SK-N-SH (cell line): ENCODE measurements at regions not wholly inside any gene's neighbourhood (a gene's known extent, or its start where the extent isn't known, plus 50 kb on each side); places are given as distances from the start of the nearest gene placed in this dataset.

Experiments
- CTCF ChIA-PET: fragments of 300-600, 350-600 bp; formaldehyde crosslinking; extraction: SDS; loops from one replicate; lab custom pipeline; 2021; lab: Yijun Ruan, JAX
- POLR2A ChIA-PET: fragments of 350-600 bp; sonication (Branson Sonifier 250); formaldehyde crosslinking; extraction: SDS; loops from one replicate; lab custom pipeline; 2020; ENCODE audit warnings: antibody characterized with exemption, inconsistent platforms; lab: Yijun Ruan, JAX
- DNase-seq: peaks from one replicate; pipeline ENCODE4 v3.0.0; 2012
- H2AFZ ChIP-seq: fragments of 200-600 bp; sonication (generic); 2 replicates; pipeline ENCODE4 v1.8.1; 2016; ENCODE audit warnings: antibody characterized with exemption, mild to moderate bottlenecking, low read depth
- H3F3A ChIP-seq: fragments of 200-600 bp; sonication (generic); replicated peaks from 2 replicates; pipeline ENCODE3; 2016; ENCODE audit warnings: antibody characterized with exemption, mild to moderate bottlenecking; ENCODE audit not compliant: insufficient read depth
- H3K27ac ChIP-seq, 2 experiments: fragments of 200-500 bp in 1 of 2; fragments of 200-600 bp in 1 of 2; sonication (Bioruptor generic) in 1 of 2; sonication (generic), shearing (Covaris generic) in 1 of 2; 2 replicates each; pipeline versions ENCODE4 v1.5.1 to v1.6.1; 2014 to 2016; ENCODE audit warnings: low read depth in 2 of 2, inconsistent platforms in 1 of 2, low read length in 1 of 2, mild to moderate bottlenecking in 1 of 2, mixed read lengths in 1 of 2
- H3K27me3 ChIP-seq: fragments of 200-600 bp; sonication (generic), shearing (Covaris generic); 2 replicates; pipeline ENCODE4 v1.6.1; 2016; ENCODE audit warnings: mixed run types; ENCODE audit not compliant: insufficient read depth
- H3K36me3 ChIP-seq, 2 experiments: fragments of 200-500 bp in 1 of 2; fragments of 200-600 bp in 1 of 2; sonication (Bioruptor generic) in 1 of 2; sonication (generic) in 1 of 2; replicated peaks in 1 of 2; 2 replicates each; pipeline versions ENCODE3 to v1.5.1; 2014 to 2016; ENCODE audit warnings: low read length in 1 of 2, mild to moderate bottlenecking in 1 of 2; ENCODE audit not compliant: insufficient read depth in 2 of 2, control insufficient read depth in 1 of 2
- H3K4me1 ChIP-seq, 2 experiments: fragments of 200-500 bp in 1 of 2; fragments of 200-600 bp in 1 of 2; sonication (Bioruptor generic) in 1 of 2; sonication (generic), shearing (Covaris generic) in 1 of 2; 2 replicates each; pipeline versions ENCODE4 v1.5.1 to v1.6.1; 2014 to 2016; ENCODE audit warnings: low read depth in 1 of 2, low read length in 1 of 2, mixed run types in 1 of 2; ENCODE audit not compliant: insufficient read depth in 2 of 2, control insufficient read depth in 1 of 2
- H3K4me2 ChIP-seq: fragments of 200-600 bp; sonication (generic), shearing (Covaris generic); 2 replicates; pipeline ENCODE4 v1.6.1; 2017; ENCODE audit warnings: mixed run types
- H3K4me3 ChIP-seq, 2 experiments: fragments of 200-500 bp in 1 of 2; fragments of 200-600 bp in 1 of 2; sonication (Bioruptor generic) in 1 of 2; sonication (generic), shearing (Covaris generic) in 1 of 2; 2 replicates each; pipeline versions ENCODE4 v1.5.1 to v1.8.1; 2014 to 2016; ENCODE audit warnings: low read depth in 2 of 2, inconsistent platforms in 1 of 2, low read length in 1 of 2, mild to moderate bottlenecking in 1 of 2, mixed read lengths in 1 of 2, moderate library complexity in 1 of 2
- H3K79me2 ChIP-seq: fragments of 200-600 bp; sonication (generic); 2 replicates; pipeline ENCODE4 v1.8.1; 2017; ENCODE audit warnings: mild to moderate bottlenecking; ENCODE audit not compliant: insufficient read depth
- H3K9ac ChIP-seq: fragments of 200-600 bp; sonication (generic); 2 replicates; pipeline ENCODE4 v1.6.1; 2017; ENCODE audit warnings: mixed run types
- H3K9me2 ChIP-seq: fragments of 200-600 bp; sonication (generic); 2 replicates; pipeline ENCODE4 v1.6.1; 2017; ENCODE audit warnings: mixed run types
- H3K9me3 ChIP-seq: fragments of 200-600 bp; sonication (generic); 2 replicates; pipeline ENCODE4 v1.6.1; 2017; ENCODE audit warnings: mixed run types, mild to moderate bottlenecking, moderate library complexity
- H4K20me1 ChIP-seq: fragments of 200-600 bp; sonication (generic); 2 replicates; pipeline ENCODE4 v1.6.1; 2017; ENCODE audit warnings: mild to moderate bottlenecking, mixed run types; ENCODE audit not compliant: insufficient read depth
- CHD2 ChIP-seq: fragments of 150-350 bp; IDR thresholded peaks from 2 replicates; pipeline ENCODE4 v1.6.1; 2018; ENCODE audit warnings: low read length; ENCODE audit not compliant: partially characterized antibody
- CTCF ChIP-seq: fragments of 200-600 bp; sonication (generic); IDR thresholded peaks from 2 replicates; pipeline ENCODE4 v1.6.1; 2017; ENCODE audit warnings: antibody characterized with exemption, mild to moderate bottlenecking, moderate library complexity
- EP300 ChIP-seq, 2 experiments: IDR thresholded peaks; 2 replicates each; pipeline versions ENCODE4 v1.4.0 to v1.6.1; 2012; ENCODE audit warnings: borderline replicate concordance in 1 of 2, low read depth in 1 of 2, low read length in 1 of 2
- FOXM1 ChIP-seq: IDR thresholded peaks from 2 replicates; pipeline ENCODE4 v1.4.0; 2012; ENCODE audit warnings: low read depth, mild to moderate bottlenecking
- IRF3 ChIP-seq: fragments of 150-350 bp; IDR thresholded peaks from 2 replicates; pipeline ENCODE4 v1.6.1; 2016; ENCODE audit warnings: mild to moderate bottlenecking, low read depth, low read length
- JUND ChIP-seq: IDR thresholded peaks from 2 replicates; pipeline ENCODE4 v1.4.0; 2012
- MAX ChIP-seq: IDR thresholded peaks from 2 replicates; pipeline ENCODE4 v1.4.0; 2012; ENCODE audit warnings: low read depth
- MXI1 ChIP-seq: IDR thresholded peaks from 2 replicates; pipeline ENCODE4 v1.6.1; 2012; ENCODE audit warnings: mild to moderate bottlenecking, low read depth, low read length, improper control_type of control experiment
- POLR2AphosphoS5 ChIP-seq: IDR thresholded peaks from 2 replicates; pipeline ENCODE4 v1.6.1; 2012; ENCODE audit warnings: low read depth, low read length
- RCOR1 ChIP-seq: fragments of 150-350 bp; IDR thresholded peaks from 2 replicates; pipeline ENCODE4 v1.6.1; 2017; ENCODE audit warnings: antibody characterized with exemption, low read length
- REST ChIP-seq: IDR thresholded peaks from 2 replicates; pipeline ENCODE4 v1.6.1; 2012; ENCODE audit warnings: mild to moderate bottlenecking, low read depth, low read length, moderate library complexity
- RFX5 ChIP-seq: IDR thresholded peaks from 2 replicates; pipeline ENCODE4 v1.6.1; 2012; ENCODE audit warnings: mild to moderate bottlenecking, improper control_type of control experiment, low read length
- SMC3 ChIP-seq: IDR thresholded peaks from 2 replicates; pipeline ENCODE4 v1.6.1; 2012; ENCODE audit warnings: low read depth, low read length, improper control_type of control experiment
- TAF1 ChIP-seq: IDR thresholded peaks from 2 replicates; pipeline ENCODE4 v1.6.1; 2012; ENCODE audit warnings: low read depth, mild to moderate bottlenecking, low read length, moderate library complexity, borderline replicate concordance
- WGBS: methylation state at CpG from one replicate; pipeline ENCODE4 v1.1.6; 2017; ENCODE audit warnings: low lambda C conversion rate; 5-methylcytosine and 5-hydroxymethylcytosine counted together

- WGBS: 18% methylated on average over 2 of the region's 2 CpGs
- no peaks in the 10 kb centered on the region for H3K9me2 ChIP-seq
- no peak overlapping the region for H3K4me2 ChIP-seq
- H3K79me2 ChIP-seq: no peaks in the 10 kb centered on the region
- H3K4me1 ChIP-seq: no peaks in the 10 kb centered on the region
- DNase-seq: no peak
- H3K4me3 ChIP-seq: no peak overlapping the region
- peaks cover 4% of the 10 kb centered on the region; the same call in 1 of the 2 replicates for H3K9me3 ChIP-seq
- H3K9ac ChIP-seq: no peak overlapping the region
- H2AFZ ChIP-seq: no peak overlapping the region
- H3K27ac ChIP-seq: no peak overlapping the region
- H3K27me3 ChIP-seq: no peaks in the 10 kb centered on the region
- POLR2A ChIA-PET: no interaction called here
- H3F3A ChIP-seq: no peaks in the 10 kb centered on the region
- CTCF ChIA-PET: interaction anchor here (0.7 kb wide), 1 partner anchor 78 kb away, joined by 3 read pairs; no protein-coding TSS in a partner anchor
- H3K36me3 ChIP-seq: no peaks in the 10 kb centered on the region
- no peaks in the 10 kb centered on the region for H4K20me1 ChIP-seq
- TF ChIP-seq JUND (no peak), CTCF (no peak), RCOR1 (no peak), EP300 (IDR thresholded peaks at IDR 0.05; ENCODE audit: borderline replicate concordance in 1 of 2, low read depth in 1 of 2, low read length in 1 of 2) (no peak), MAX (no peak)
Observed at GRCh38 chr7:68381731-68382130, 1216.5 kb upstream of the AUTS2 start.

GRCh38 chr7:68384581-68384980 is 1213.7 kb upstream of the AUTS2 start:
- CTCF ChIA-PET: no interaction called here
- TF ChIP-seq MXI1 (no peak), SMC3 (no peak), TAF1 (no peak), IRF3 (no peak), FOXM1 (no peak), CHD2 (no peak), RFX5 (no peak), REST (no peak), POLR2AphosphoS5 (no peak)
- no peaks in the 10 kb centered on the region for H3K79me2 ChIP-seq
- H3K9me2 ChIP-seq: no peaks in the 10 kb centered on the region
- H3K27me3 ChIP-seq: no peaks in the 10 kb centered on the region
- no peaks in the 10 kb centered on the region for H3F3A ChIP-seq
- H3K9ac ChIP-seq: no peak overlapping the region
- H3K36me3 ChIP-seq: no peaks in the 10 kb centered on the region
- H3K4me3 ChIP-seq: no peak overlapping the region
- H3K27ac ChIP-seq: no peak overlapping the region
- no peak overlapping the region for H2AFZ ChIP-seq
- H3K4me1 ChIP-seq: no peaks in the 10 kb centered on the region
- peaks cover 4% of the 10 kb centered on the region; the same call in 1 of the 2 replicates for H3K9me3 ChIP-seq
- no peaks in the 10 kb centered on the region for H4K20me1 ChIP-seq
- DNase-seq: no peak
- H3K4me2 ChIP-seq: no peak overlapping the region
- WGBS: 10% methylated on average over 1 of the region's 1 CpG
- POLR2A ChIA-PET: no interaction called here
